ENCODE measurements at regions not wholly inside any gene's neighbourhood (a gene's known extent, or its start where the extent isn't known, plus 50 kb on each side); places are given as distances from the start of the nearest gene placed in this dataset.
"Not testable (repeated sequence)": the region's sequence is repeated elsewhere in the genome, so short reads cannot be mapped to it uniquely, and the experiment has no call there.

DNA sequence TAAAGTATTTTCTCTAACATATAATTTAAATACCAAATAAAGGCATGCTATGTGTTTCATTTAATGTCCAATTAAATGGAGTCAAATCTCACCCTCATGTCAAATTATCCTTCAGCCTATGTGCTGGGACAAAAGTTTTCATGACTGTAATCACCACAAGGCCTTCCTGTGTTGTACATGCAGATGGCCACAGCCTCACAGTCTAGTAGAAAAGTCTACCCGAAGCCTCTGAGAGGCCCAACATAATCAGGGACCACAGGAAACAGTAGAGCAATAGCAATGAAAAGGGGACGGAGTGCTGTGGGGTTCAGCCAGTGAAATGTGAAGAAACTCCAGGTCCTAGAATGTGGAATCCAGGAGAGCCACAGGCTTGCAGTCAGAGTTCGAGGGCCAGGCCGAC lies 140.2 kb upstream of the KLF6 start:
- Histone ChIP-seq H3K27ac (no peak overlapping the region), H3K4me3 (no peak overlapping the region), H3K4me1 (peaks cover 0 to 25% (median 13%) of the 10 kb centered on the region in 4 donors), H3K9me3 (no peaks in the 10 kb centered on the region), H3K27me3 (no peaks in the 10 kb centered on the region), H3K36me3 (no peaks in the 10 kb centered on the region)
- WGBS, 2 donors (ENCODE audit: low coverage in 1 of 2), result 66 to 85% methylated on average over 3 to 4 of the region's 4 CpGs
- TF ChIP-seq POLR2A (IDR thresholded peaks at IDR 0.05) (no peak), POLR2AphosphoS5 (IDR thresholded peaks at IDR 0.05) (no peak), EP300 (IDR thresholded peaks at IDR 0.05; ENCODE audit: low read depth) (no peak)
- TF ChIP-seq, protein P1, sequence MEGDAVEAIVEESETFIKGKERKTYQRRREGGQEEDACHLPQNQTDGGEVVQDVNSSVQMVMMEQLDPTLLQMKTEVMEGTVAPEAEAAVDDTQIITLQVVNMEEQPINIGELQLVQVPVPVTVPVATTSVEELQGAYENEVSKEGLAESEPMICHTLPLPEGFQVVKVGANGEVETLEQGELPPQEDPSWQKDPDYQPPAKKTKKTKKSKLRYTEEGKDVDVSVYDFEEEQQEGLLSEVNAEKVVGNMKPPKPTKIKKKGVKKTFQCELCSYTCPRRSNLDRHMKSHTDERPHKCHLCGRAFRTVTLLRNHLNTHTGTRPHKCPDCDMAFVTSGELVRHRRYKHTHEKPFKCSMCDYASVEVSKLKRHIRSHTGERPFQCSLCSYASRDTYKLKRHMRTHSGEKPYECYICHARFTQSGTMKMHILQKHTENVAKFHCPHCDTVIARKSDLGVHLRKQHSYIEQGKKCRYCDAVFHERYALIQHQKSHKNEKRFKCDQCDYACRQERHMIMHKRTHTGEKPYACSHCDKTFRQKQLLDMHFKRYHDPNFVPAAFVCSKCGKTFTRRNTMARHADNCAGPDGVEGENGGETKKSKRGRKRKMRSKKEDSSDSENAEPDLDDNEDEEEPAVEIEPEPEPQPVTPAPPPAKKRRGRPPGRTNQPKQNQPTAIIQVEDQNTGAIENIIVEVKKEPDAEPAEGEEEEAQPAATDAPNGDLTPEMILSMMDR (IDR thresholded peaks at IDR 0.05), result no peak
- in situ Hi-C loops (cut with MboI; ENCODE audit: low pct_ligation_motif_present in 1 of 4, low pct_unique_long_range_greater_than_20kb in 1 of 4, low sequenced_read_pairs in 3 of 4), result no loop called here
- intact Hi-C loops (cut with DNase I; ENCODE audit: low total_unique reads), result no loop called here
- no peak for DNase-seq

DNA sequence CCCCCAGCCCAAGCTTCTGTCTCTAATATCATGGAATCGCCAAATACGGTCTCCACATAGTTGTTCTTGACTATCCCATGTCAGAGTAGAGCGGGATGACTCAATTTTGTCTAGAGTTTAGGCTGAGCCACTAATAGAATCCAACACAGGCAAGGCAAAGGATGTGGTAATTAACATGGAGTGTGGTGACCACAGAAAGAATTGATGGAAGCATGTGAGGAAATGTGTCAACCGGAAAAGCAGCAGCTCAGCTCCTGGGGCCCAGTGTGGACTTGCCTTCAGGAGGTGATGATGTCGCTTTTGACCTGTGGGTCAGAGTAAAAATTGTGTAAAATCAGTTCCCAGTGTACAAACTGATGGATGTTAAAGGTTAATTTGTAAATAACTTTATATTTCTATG lies 139.3 kb upstream of the KLF6 start:
- in situ Hi-C loops (cut with MboI; ENCODE audit: low pct_ligation_motif_present in 1 of 4, low pct_unique_long_range_greater_than_20kb in 1 of 4, low sequenced_read_pairs in 3 of 4) (no loop called here), intact Hi-C loops (cut with DNase I; ENCODE audit: low total_unique reads) (no loop called here)
- 77 to 89% methylated on average over 3 to 5 of the region's 5 CpGs for WGBS, 2 donors (ENCODE audit: low coverage in 1 of 2)
- Histone ChIP-seq H3K36me3 (no peaks in the 10 kb centered on the region), H3K27me3 (no peaks in the 10 kb centered on the region), H3K9me3 (no peaks in the 10 kb centered on the region), H3K27ac (no peak overlapping the region), H3K4me3 (no peak overlapping the region), H3K4me1 (peaks cover 0 to 25% (median 9%) of the 10 kb centered on the region in 4 donors)
- DNase-seq, result no peak
- TF ChIP-seq POLR2A (IDR thresholded peaks at IDR 0.05) (no peak), EP300 (IDR thresholded peaks at IDR 0.05; ENCODE audit: low read depth) (no peak), POLR2AphosphoS5 (IDR thresholded peaks at IDR 0.05) (no peak)
- TF ChIP-seq, protein P1 (IDR thresholded peaks at IDR 0.05), result no peak

DNA sequence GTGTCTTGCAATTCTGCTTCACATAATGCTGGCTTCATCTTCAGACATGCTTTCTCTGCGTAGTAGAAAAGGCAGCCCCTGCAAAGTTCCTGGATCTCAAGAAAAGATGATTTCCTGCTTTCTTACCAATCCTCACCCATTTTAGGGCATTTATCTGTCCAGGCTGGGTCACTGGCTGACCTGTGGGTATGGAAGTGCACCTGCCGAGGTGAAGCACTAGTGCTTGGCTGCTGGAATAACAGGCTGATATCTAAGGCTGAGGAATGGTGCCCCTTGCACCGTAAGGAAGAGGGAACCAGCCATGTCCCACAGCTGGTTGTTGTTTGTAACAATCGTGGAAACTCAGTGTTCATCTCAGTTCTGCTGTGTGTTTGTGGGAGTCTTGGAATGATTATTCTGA lies 138.0 kb upstream of the KLF6 start:
- Histone ChIP-seq H3K27ac (no peak overlapping the region), H3K9me3 (peaks cover 0 to 4% of the 10 kb centered on the region in 2 donors), H3K4me3 (no peak overlapping the region), H3K36me3 (no peaks in the 10 kb centered on the region), H3K27me3 (no peaks in the 10 kb centered on the region), H3K4me1 (peaks cover 0 to 14% (median 0%) of the 10 kb centered on the region in 4 donors)
- intact Hi-C loops (cut with DNase I; ENCODE audit: low total_unique reads) (no loop called here), in situ Hi-C loops (cut with MboI; ENCODE audit: low pct_ligation_motif_present in 1 of 4, low pct_unique_long_range_greater_than_20kb in 1 of 4, low sequenced_read_pairs in 3 of 4) (no loop called here)
- TF ChIP-seq EP300 (IDR thresholded peaks at IDR 0.05; ENCODE audit: low read depth) (no peak), POLR2A (IDR thresholded peaks at IDR 0.05) (no peak), POLR2AphosphoS5 (IDR thresholded peaks at IDR 0.05) (no peak)
- TF ChIP-seq, protein P1 (IDR thresholded peaks at IDR 0.05), result no peak
- no peak for DNase-seq
- WGBS, 2 donors (ENCODE audit: low coverage in 1 of 2), result 71% methylated on average over 4 of the region's 4 CpGs; no CpG with 5 or more reads in 1 of the 2 donors

DNA sequence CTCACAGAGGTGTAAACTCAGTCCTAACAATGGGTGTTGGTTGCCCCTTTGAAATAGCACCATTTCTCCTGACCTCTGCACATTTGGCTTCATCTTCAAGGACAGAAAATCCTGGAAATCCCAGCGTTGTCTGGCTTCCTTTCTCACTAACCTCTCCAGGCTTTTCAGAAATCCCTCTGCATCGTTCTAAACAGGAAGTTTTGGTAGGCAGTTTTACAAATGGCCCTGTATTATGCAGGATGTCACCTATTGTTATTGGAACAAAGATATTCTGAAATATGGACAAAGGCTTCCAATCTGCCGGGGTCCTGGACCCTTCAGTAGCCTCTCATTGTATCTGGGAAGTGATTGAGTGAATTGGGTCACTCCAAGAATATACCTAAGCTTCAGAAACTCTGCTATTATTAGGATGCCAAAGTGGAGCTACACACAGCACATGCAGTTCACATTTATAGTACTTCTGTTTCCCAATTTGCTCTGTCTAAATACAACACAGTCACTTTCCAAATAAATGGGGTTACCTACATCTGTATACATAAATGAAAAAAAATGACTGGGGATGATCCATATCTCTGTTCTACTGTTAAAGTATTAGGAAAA lies 134.8 kb upstream of the KLF6 start:
- 58 to 62% methylated on average over 3 of the region's 3 CpGs for WGBS, 2 donors (ENCODE audit: low coverage in 1 of 2)
- TF ChIP-seq POLR2A (IDR thresholded peaks at IDR 0.05) (no peak), EP300 (IDR thresholded peaks at IDR 0.05; ENCODE audit: low read depth) (no peak), POLR2AphosphoS5 (IDR thresholded peaks at IDR 0.05) (no peak)
- TF ChIP-seq, protein P1 (IDR thresholded peaks at IDR 0.05), result no peak
- intact Hi-C loops (cut with DNase I; ENCODE audit: low total_unique reads), result loop anchor here (10.0 kb wide), 1 partner anchor 135 kb away; no protein-coding TSS in a partner anchor
- Histone ChIP-seq H3K27me3 (no peaks in the 10 kb centered on the region), H3K27ac (peak overlapping the region in 2 of 4 donors; percentile 13 to 25), H3K4me3 (no peak overlapping the region), H3K4me1 (peaks cover 0 to 11% (median 0%) of the 10 kb centered on the region in 4 donors), H3K9me3 (peaks cover 0 to 4% of the 10 kb centered on the region in 2 donors), H3K36me3 (no peaks in the 10 kb centered on the region)
- in situ Hi-C loops (cut with MboI; ENCODE audit: low pct_ligation_motif_present in 1 of 4, low pct_unique_long_range_greater_than_20kb in 1 of 4, low sequenced_read_pairs in 3 of 4), result no loop called here
- DNase-seq, result no peak

DNA sequence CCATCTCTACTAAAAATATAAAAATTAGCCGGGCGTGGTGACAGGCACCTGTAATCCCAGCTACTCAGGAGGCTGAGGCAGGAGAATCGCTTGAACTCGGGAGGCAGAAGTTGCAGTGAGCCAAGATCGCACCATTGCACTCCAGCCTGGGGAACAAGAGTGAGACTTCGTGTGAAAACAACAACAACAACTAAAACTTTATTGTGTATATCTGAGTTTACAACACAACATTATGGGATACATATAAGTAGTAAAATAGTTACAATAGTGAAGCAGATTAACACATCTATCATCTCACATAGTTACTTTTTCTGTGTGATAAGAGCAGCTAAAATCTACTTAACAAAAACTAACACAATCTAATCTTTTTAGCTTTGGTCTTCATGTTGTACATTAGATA lies 132.4 kb upstream of the KLF6 start:
- H3K27me3 ChIP-seq; H3K9me3 ChIP-seq; H3K4me3 ChIP-seq; DNase-seq; H3K27ac ChIP-seq; H3K36me3 ChIP-seq; H3K4me1 ChIP-seq; in situ Hi-C loops (cut with MboI; ENCODE audit: low pct_ligation_motif_present in 1 of 4, low pct_unique_long_range_greater_than_20kb in 1 of 4, low sequenced_read_pairs in 3 of 4): not testable (repeated sequence)
- intact Hi-C loops (cut with DNase I; ENCODE audit: low total_unique reads), result loop anchor here (10.0 kb wide), 1 partner anchor 137 kb away; no protein-coding TSS in a partner anchor
- WGBS, 2 donors (ENCODE audit: low coverage in 1 of 2), result 81 to 92% methylated on average over 4 to 6 of the region's 6 CpGs
